Heart right ventricle (tissue), 16 donors: ENCODE measurements at regions not wholly inside any gene's neighbourhood (a gene's known extent, or its start where the extent isn't known, plus 50 kb on each side); places are given as distances from the start of the nearest gene placed in this dataset.
A peak's percentile ranks its signal among the peaks of the same experiment; 100 is the strongest.

Experiments used
- ATAC-seq, 8 donors: fragments of 200-7000 bp; cut with Tn5 transposase; one replicate each; pipeline ENCODE4 v1.9.1; 2020; ENCODE audit warnings: mild to moderate bottlenecking in 8 of 8, moderate library complexity in 8 of 8, moderate number of reproducible peaks in 1 of 8
- DNase-seq, 2 donors: peaks; one replicate each; pipeline ENCODE4 v3.0.0-alpha.2; 2020
- H3K27ac ChIP-seq, 10 donors: fragments of 200-600 bp; sonication (generic) in 2 of 10; one replicate each; pipeline versions ENCODE4 v1.5.0 to v1.8.0; 2020 to 2022; ENCODE audit warnings: mild to moderate bottlenecking in 3 of 10
- H3K27me3 ChIP-seq, 7 donors: fragments of 200-600 bp; one replicate each; pipeline ENCODE4 v1.8.0; 2021 to 2022; ENCODE audit warnings: mild to moderate bottlenecking in 2 of 7
- H3K36me3 ChIP-seq, 9 donors: fragments of 200-600 bp; sonication (generic) in 1 of 9; one replicate each; pipeline versions ENCODE4 v1.5.0 to v1.8.0; 2020 to 2022; ENCODE audit warnings: mild to moderate bottlenecking in 2 of 9
- H3K4me1 ChIP-seq, 9 donors: fragments of 200-600 bp; sonication (generic) in 1 of 9; one replicate each; pipeline versions ENCODE4 v1.5.0 to v1.8.0; 2020 to 2022; ENCODE audit warnings: mild to moderate bottlenecking in 4 of 9
- H3K4me3 ChIP-seq, 10 donors: fragments of 200-600 bp; sonication (generic) in 2 of 10; one replicate each; pipeline versions ENCODE4 v1.5.0 to v1.8.0; 2020 to 2022; ENCODE audit warnings: mild to moderate bottlenecking in 7 of 10, moderate library complexity in 2 of 10
- H3K9me3 ChIP-seq, 11 donors: fragments of 200-600 bp in 10 of 11; sonication (generic) in 2 of 11; one replicate each; pipeline versions ENCODE4 v1.5.0 to v1.8.0; 2013 to 2022; ENCODE audit warnings: mild to moderate bottlenecking in 2 of 11, control low read depth in 1 of 11, moderate library complexity in 1 of 11
- WGBS, 2 donors: extraction: QIAGEN DNeasy Blood & Tissue Kit; methylation state at CpG; one replicate each; pipeline ENCODE4 v1.1.7; 2013; ENCODE audit warnings: inconsistent platforms in 1 of 2; 5-methylcytosine and 5-hydroxymethylcytosine counted together
- intact Hi-C, 10 donors: fragments of 100-400 bp; cut with DNase I; formaldehyde crosslinking; loops; one replicate each; pipeline versions ENCODE4 v1.11.1 to v1.14.2; 2022
- TF ChIP-seq, protein P1 (sequence below), 9 donors: fragments of 200-600 bp; sonication (generic) in 2 of 9; IDR thresholded peaks; one replicate each; pipeline versions ENCODE4 v1.5.0 to v1.8.0; 2021 to 2022; ENCODE audit warnings: antibody characterized with exemption in 9 of 9, mild to moderate bottlenecking in 5 of 9, moderate library complexity in 1 of 9
- donor health status: Arrhythmogenic right ventricular cardiomyopathy.
- donor health status: ischemic (EF 13 %, LVEDD 7.1; RV severe dilation, severe dysfunction).
- donor health status: healthy with polysubstance abuse.
- donor health status: DM: no; HTN: yes; CAD: no.
- donor health status: DM: no; HTN: no; CAD: no.
- donor health status: ischemic (EF 25% LVEDD 6.9; RV normal size, moderate dysfunction).
- donor health status: ischemic (EF 25% LVEDD 5.7; RV mildly dilated, moderate dysfunction).
- donor health status: healthy.
- donor health status: DM: yes; HTN: yes; CAD: no.
- donor health status: Ischemic cardiomyopathy.
- donor health status: ischemic (EF 35%, LVEDD 5.7; RV mildly dilated, moderate dysfunction).
- donor health status: nonischemic (EF 11% LVEDD 7.7; RV severe dilation, severe dysfunction).
- donor health status: DM: yes; HTN: yes; CAD: no.
- donor health status: PGD.
- donor health status: ischemic (EF 29% LVEDD 5.4; RV normal size, mild dysfunction).
- donor health status: nonischemic (EF 23%, LVEDD 6.1; RV moderate dilation, normal function).

DNA sequence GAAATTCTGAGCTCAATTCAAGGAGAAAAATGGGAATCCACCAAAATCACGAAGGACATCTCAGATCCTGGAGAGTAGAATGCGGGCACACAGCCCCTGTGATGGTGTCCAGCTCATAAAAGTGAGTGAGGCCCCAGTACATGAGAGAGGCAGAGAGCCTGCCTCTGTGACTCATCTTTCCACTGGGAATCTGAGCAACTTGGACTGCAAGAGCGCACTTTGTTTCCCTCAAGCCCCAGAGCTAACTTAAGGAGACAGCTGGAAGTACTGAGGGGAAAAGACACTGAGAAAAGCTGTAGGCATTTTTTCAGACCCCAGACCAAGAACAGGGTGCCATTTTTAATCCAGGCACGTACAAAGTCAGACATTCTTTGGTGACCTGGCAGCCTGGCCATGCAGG is 273.7 kb downstream of the C11orf87 start:
- Histone ChIP-seq H3K27me3 (no peaks in the 10 kb centered on the region), H3K36me3 (no peaks in the 10 kb centered on the region), H3K4me1 (no peaks in the 10 kb centered on the region), H3K9me3 (peaks cover 0 to 59% (median 11%) of the 10 kb centered on the region in 11 donors), H3K27ac (no peak overlapping the region), H3K4me3 (no peak overlapping the region)
- intact Hi-C loops = loop anchor here in 7 of 10 donors (2.0 to 10.0 kb wide), 4 partner anchors 993 to 1001 kb away; no protein-coding TSS in a partner anchor
- DNase-seq (no peak), ATAC-seq (no peak)
- 69 to 77% methylated on average over 4 of the region's 4 CpGs for WGBS, 2 donors
- TF ChIP-seq, protein P1, sequence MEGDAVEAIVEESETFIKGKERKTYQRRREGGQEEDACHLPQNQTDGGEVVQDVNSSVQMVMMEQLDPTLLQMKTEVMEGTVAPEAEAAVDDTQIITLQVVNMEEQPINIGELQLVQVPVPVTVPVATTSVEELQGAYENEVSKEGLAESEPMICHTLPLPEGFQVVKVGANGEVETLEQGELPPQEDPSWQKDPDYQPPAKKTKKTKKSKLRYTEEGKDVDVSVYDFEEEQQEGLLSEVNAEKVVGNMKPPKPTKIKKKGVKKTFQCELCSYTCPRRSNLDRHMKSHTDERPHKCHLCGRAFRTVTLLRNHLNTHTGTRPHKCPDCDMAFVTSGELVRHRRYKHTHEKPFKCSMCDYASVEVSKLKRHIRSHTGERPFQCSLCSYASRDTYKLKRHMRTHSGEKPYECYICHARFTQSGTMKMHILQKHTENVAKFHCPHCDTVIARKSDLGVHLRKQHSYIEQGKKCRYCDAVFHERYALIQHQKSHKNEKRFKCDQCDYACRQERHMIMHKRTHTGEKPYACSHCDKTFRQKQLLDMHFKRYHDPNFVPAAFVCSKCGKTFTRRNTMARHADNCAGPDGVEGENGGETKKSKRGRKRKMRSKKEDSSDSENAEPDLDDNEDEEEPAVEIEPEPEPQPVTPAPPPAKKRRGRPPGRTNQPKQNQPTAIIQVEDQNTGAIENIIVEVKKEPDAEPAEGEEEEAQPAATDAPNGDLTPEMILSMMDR (IDR thresholded peaks at IDR 0.05) = no peak

DNA sequence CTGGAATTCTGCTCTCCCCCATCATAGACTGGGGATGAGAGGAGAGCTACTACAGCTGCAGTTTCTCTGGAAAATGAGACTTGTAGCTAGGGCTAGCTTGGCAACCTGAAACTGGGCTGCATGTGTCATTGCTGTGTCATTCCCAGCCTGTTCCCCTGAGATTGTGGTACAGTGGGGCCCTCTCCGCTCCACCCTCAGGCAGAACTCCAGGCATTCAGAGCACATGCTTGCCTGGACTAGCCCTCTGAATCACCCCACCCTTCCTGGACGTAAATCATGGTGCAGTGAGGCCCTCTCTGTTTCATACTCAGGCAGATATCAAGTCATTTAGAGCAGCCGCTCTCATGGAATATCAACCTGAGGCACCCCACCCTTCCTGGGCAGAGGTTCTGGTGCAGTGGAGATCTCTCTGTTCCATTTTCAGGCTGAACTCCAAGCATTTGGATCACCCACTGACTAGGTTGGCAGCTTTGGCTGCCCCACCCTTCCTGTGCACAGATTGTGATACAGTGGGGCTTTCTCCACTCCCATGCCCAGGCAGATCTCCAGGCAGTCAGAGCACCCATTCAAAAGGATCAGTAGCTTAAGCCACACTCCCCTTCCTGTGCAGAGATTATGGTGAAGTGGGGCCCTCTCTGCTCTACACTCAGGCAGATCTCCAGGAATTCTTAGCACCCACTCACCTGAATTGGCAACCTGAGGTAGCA is 274.4 kb downstream of the C11orf87 start:
- ATAC-seq = peak in 1 of 8 donors; percentile 29

DNA sequence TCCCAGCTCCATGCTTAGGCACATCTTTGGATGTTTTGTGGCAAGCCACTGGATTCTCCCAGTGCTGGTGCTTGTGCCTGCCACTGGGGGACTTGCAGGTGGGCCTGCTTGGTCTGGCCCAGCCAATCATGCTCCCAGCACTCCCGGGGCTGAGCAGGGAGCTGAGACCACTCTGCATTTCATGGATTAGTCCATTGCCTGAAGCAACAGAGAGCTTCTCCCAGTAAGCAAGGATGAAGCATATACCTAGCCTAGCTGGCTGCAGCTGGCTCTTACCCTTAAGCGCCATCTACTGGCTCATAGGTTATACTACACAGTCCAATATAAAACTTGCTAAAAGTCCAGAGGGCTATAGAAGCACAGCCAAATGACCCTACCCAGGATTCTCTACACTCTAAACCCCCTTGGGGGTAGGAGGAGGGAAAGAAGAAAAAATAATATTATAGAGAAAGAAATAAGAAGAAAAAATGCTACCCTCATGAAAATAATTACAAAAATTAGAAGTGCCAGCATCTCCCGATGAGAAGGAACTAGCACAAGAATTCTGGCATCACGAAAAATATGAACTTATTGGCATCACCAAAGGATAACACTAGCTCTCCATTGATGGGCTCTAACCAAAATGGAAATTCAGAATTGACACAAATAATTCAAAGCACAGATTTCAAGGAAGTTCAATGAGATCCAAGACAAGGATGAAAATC is 275.3 kb downstream of the C11orf87 start:
- Histone ChIP-seq H3K27me3 (no peaks in the 10 kb centered on the region), H3K4me3 (no peak overlapping the region), H3K4me1 (no peaks in the 10 kb centered on the region), H3K27ac (no peak overlapping the region), H3K36me3 (no peaks in the 10 kb centered on the region), H3K9me3 (peaks cover 0 to 65% (median 11%) of the 10 kb centered on the region in 11 donors)
- TF ChIP-seq, protein P1 (IDR thresholded peaks at IDR 0.05) = peak; percentile 28 to 69 (median 52)
- DNase-seq (no peak), ATAC-seq (peak in 5 of 8 donors; percentile 47 to 69 (median 59))
- intact Hi-C loops = loop anchor here in 7 of 10 donors (2.0 to 10.0 kb wide), 4 partner anchors 995 to 1002 kb away; no protein-coding TSS in a partner anchor
- WGBS, 2 donors = 49 to 51% methylated on average over 4 of the region's 4 CpGs

More for the DNA sequence above, 274.4 kb downstream of the C11orf87 start:
- H3K4me1 ChIP-seq = no peaks in the 10 kb centered on the region
- DNase-seq = no peak
- H3K27me3 ChIP-seq = no peaks in the 10 kb centered on the region
- WGBS, 2 donors = 76 to 81% methylated on average over 3 of the region's 3 CpGs
- H3K9me3 ChIP-seq = peaks cover 0 to 60% (median 11%) of the 10 kb centered on the region in 11 donors
- H3K27ac ChIP-seq = no peak overlapping the region
- TF ChIP-seq, protein P1 (IDR thresholded peaks at IDR 0.05) = no peak
- no peaks in the 10 kb centered on the region for H3K36me3 ChIP-seq
- H3K4me3 ChIP-seq = no peak overlapping the region
- intact Hi-C loops = loop anchor here in 7 of 10 donors (2.0 to 10.0 kb wide), 4 partner anchors 994 to 1002 kb away; no protein-coding TSS in a partner anchor

DNA sequence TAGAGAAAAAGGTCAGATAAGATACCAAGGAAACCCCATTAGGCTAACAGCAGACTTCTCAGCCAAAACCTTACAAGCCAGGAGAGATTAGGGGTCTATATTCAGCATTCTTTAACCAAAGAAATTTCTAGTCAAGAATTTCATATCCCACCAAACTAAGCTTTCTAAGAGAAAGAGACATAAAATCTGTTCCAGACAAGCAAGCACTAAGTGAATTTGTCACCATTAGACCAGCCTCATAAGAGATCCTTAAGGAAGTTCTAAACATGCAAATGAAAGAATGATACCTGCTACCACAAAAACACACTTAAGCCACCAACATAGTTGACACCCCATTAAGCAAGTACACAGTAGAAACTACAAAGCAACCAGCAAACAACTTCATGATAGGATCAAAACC is 276.2 kb downstream of the C11orf87 start:
- TF ChIP-seq, protein P1 (IDR thresholded peaks at IDR 0.05) = no peak
- intact Hi-C loops = loop anchor here in 6 of 10 donors (5.0 to 10.0 kb wide), 3 partner anchors 996 to 1003 kb away; no protein-coding TSS in a partner anchor
- ATAC-seq (no peak), DNase-seq (no peak)
- no peaks in the 10 kb centered on the region for H3K36me3 ChIP-seq
- H3K4me1 ChIP-seq = no peaks in the 10 kb centered on the region
- H3K27me3 ChIP-seq = no peaks in the 10 kb centered on the region
- H3K4me3 ChIP-seq = no peak overlapping the region
- H3K9me3 ChIP-seq = peaks cover 0 to 63% (median 11%) of the 10 kb centered on the region in 11 donors
- no peak overlapping the region for H3K27ac ChIP-seq
